WERI-Rb-1 (cell line): ENCODE measurements at regions not wholly inside any gene's neighbourhood (a gene's known extent, or its start where the extent isn't known, plus 50 kb on each side); places are given as distances from the start of the nearest gene placed in this dataset.

Experiments used
- DNase-seq: peaks from one replicate; pipeline ENCODE4 v3.0.0-alpha.2; 2020
- H3K27ac ChIP-seq: fragments of 250-450 bp; sonication (Bioruptor Pico); 2 replicates; pipeline ENCODE4 v1.5.1; 2020; ENCODE audit warnings: mild to moderate bottlenecking, moderate library complexity
- H3K27me3 ChIP-seq: fragments of 250-450 bp; sonication (Bioruptor Pico); 2 replicates; pipeline ENCODE4 v1.5.1; 2021; ENCODE audit warnings: mild to moderate bottlenecking, low read depth, moderate library complexity; ENCODE audit not compliant: insufficient read depth, severe bottlenecking
- H3K36me3 ChIP-seq: fragments of 250-450 bp; sonication (Bioruptor Pico); 2 replicates; pipeline ENCODE4 v1.5.1; 2020; ENCODE audit warnings: mild to moderate bottlenecking, moderate library complexity
- H3K4me3 ChIP-seq: 2 replicates; pipeline ENCODE4 v1.5.1; 2011; ENCODE audit warnings: low read depth, mild to moderate bottlenecking, control low read depth, low read length
- H3K9me3 ChIP-seq: fragments of 250-450 bp; sonication (Bioruptor Pico); 2 replicates; pipeline ENCODE4 v1.5.1; 2021; ENCODE audit warnings: mild to moderate bottlenecking, moderate library complexity; ENCODE audit not compliant: severe bottlenecking
- TF ChIP-seq, protein P1 (sequence below): IDR thresholded peaks from 2 replicates; pipeline ENCODE4 v1.5.1; 2011; ENCODE audit warnings: low read depth, mild to moderate bottlenecking, control low read depth, inconsistent platforms, low read length

DNA sequence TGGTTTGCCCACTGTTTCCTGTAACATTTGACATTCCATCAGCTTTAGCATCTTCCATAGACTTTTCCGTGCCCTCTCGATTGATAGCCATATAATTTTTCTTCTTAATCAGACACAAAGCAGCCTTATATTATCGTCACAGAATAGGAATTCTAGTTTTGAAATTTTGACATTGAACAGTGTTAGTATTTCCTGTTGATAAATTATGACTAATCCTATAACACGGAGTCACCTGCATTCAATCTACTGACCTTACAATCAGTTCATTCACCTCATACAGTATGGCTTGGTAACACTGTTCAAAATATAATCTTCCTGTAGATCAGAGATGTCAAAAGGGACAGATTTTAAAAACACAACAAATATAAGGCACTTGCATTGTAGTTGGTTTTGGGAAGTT is 423.7 kb downstream of the C3orf38 start:
- TF ChIP-seq, protein P1, sequence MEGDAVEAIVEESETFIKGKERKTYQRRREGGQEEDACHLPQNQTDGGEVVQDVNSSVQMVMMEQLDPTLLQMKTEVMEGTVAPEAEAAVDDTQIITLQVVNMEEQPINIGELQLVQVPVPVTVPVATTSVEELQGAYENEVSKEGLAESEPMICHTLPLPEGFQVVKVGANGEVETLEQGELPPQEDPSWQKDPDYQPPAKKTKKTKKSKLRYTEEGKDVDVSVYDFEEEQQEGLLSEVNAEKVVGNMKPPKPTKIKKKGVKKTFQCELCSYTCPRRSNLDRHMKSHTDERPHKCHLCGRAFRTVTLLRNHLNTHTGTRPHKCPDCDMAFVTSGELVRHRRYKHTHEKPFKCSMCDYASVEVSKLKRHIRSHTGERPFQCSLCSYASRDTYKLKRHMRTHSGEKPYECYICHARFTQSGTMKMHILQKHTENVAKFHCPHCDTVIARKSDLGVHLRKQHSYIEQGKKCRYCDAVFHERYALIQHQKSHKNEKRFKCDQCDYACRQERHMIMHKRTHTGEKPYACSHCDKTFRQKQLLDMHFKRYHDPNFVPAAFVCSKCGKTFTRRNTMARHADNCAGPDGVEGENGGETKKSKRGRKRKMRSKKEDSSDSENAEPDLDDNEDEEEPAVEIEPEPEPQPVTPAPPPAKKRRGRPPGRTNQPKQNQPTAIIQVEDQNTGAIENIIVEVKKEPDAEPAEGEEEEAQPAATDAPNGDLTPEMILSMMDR = no peak
- H3K36me3 ChIP-seq = no peaks in the 10 kb centered on the region
- no peak overlapping the region for H3K4me3 ChIP-seq
- DNase-seq = no peak
- no peaks in the 10 kb centered on the region for H3K27me3 ChIP-seq
- H3K9me3 ChIP-seq = no peaks in the 10 kb centered on the region
- no peak overlapping the region for H3K27ac ChIP-seq

DNA sequence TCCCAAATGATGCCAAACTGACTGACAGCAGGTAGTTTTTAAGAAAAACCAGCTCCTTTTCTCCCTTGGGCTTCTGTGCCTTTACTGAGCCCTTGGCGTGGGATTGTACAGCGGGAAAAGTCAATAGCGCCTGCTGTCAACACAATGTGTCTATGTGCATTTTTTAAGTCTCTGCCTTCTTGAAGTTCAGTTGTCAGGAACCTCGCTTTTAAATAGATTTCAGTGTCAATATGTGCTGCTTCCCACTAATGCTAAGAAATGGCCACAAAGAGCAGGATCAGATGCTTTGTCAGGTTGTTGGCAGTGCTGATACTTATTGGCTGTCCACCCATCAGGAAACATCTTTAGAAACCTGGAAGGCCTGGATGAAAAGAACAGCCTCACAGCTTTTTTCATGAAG is 424.4 kb downstream of the C3orf38 start:
- Histone ChIP-seq H3K27me3 (no peaks in the 10 kb centered on the region), H3K9me3 (no peaks in the 10 kb centered on the region), H3K27ac (no peak overlapping the region), H3K4me3 (no peak overlapping the region), H3K36me3 (no peaks in the 10 kb centered on the region)
- TF ChIP-seq, protein P1 = no peak
- no peak for DNase-seq

DNA sequence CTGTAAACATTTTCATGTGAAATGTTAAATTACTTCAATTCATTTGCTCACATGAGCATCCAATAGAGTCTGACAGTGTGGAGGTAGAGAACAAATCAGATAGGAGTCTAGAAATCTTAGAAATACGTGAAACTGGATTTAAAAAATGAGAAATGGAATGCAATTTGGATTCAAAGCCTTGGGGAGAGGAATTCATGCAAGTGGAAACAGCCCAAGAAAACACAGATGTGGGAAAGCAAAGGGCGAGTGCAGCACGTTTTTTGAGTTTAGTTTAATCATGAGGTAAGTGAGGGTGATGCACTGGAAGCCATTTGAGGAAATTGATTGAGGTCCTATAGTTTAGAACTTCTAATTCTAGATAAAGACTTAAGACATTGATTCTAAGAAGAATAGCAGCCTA is 434.7 kb downstream of the C3orf38 start:
- Histone ChIP-seq H3K27ac (no peak overlapping the region), H3K36me3 (no peaks in the 10 kb centered on the region), H3K4me3 (no peak overlapping the region), H3K27me3 (no peaks in the 10 kb centered on the region), H3K9me3 (no peaks in the 10 kb centered on the region)
- DNase-seq = no peak
- TF ChIP-seq, protein P1 = no peak

DNA sequence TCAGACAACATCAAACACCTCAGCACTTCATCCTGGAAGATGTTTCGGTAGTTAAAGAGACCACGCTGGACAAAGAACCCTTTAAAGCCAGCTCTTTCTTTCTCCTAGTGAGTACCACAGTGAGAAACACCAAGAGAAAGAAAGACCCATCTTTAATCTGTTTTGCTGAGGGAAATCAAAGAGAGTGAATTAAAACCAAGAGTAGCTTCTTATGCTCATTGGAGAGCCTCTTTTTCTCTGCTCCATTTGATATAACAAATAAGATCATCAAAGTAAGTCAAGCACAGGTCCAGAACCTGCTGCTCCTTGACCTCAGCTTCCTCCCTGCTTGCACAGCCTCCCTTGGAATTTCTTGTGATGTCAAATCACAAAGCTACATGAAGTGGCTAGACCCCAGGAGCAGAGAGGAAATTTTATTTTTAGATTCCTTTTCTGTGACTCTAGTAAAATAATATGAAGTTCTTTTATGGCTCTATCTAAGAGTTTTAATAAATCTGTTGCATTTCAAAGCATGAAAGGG is 436.4 kb downstream of the C3orf38 start:
- TF ChIP-seq, protein P1 = no peak
- H3K4me3 ChIP-seq = no peak overlapping the region
- no peak overlapping the region for H3K27ac ChIP-seq
- no peaks in the 10 kb centered on the region for H3K27me3 ChIP-seq
- no peaks in the 10 kb centered on the region for H3K36me3 ChIP-seq
- H3K9me3 ChIP-seq = no peaks in the 10 kb centered on the region
- no peak for DNase-seq

DNA sequence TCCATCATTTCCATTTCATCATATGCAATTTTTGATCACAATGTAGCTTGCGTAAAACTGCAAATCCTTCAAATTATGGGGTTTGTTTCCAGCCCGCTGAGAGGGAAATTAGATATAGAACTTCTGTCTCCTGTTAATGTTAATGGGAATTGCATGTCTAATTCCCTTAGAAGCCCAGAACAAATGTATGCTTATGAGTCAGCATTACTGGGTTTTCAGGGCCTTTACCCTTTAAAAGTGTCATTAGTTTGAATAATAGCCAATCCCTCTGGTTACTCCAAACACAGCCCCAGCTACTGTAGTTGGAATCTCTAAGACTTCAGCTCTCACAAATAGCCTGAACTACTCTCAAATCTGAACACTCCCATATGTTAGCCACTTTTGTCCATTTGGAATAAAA is 439.4 kb downstream of the C3orf38 start:
- Histone ChIP-seq H3K4me3 (no peak overlapping the region), H3K36me3 (no peaks in the 10 kb centered on the region)
- DNase-seq = no peak

DNA sequence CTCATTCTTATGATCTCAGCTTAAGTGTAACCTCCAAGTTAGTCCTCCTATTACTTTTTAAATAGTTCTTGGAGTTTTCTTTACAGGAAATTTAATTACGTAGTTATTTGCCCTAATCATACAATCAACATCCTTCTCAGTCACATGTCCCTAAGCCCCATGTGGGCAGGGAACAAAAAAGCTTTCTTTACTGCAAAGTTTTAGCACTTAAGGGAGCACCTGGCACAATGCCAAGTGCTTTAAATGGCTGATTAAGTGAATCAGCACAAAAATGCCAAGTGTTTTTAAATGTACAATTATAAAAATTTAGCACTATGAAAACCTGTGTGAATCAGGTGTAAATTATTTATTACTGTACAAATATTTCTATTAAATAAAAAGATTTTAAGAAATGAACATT is 445.3 kb downstream of the C3orf38 start:
- H3K27ac ChIP-seq = no peak overlapping the region
- DNase-seq = no peak
- H3K36me3 ChIP-seq = no peaks in the 10 kb centered on the region
- H3K9me3 ChIP-seq = no peaks in the 10 kb centered on the region
- no peaks in the 10 kb centered on the region for H3K27me3 ChIP-seq
- TF ChIP-seq, protein P1 = no peak
- no peak overlapping the region for H3K4me3 ChIP-seq

More for the DNA sequence above, 439.4 kb downstream of the C3orf38 start:
- Histone ChIP-seq H3K27me3 (no peaks in the 10 kb centered on the region), H3K27ac (no peak overlapping the region), H3K9me3 (no peaks in the 10 kb centered on the region)
- TF ChIP-seq, protein P1 = no peak
